GM12865 (cell line): ENCODE measurements at regions not wholly inside any gene's neighbourhood (a gene's known extent, or its start where the extent isn't known, plus 50 kb on each side); places are given as distances from the start of the nearest gene placed in this dataset.

ENCODE experiments used
- DNase-seq: peaks from one replicate; pipeline ENCODE4 v3.0.0; 2010; ENCODE audit warnings: low read depth
- H3K4me3 ChIP-seq: 2 replicates; pipeline ENCODE4 v1.5.1; 2011; ENCODE audit warnings: mild to moderate bottlenecking, low read depth, low read length, control low read depth
- CTCF ChIP-seq: IDR thresholded peaks from 2 replicates; pipeline ENCODE4 v1.5.1; 2011; ENCODE audit warnings: low read length, control low read depth, low read depth, inconsistent platforms; ENCODE audit not compliant: insufficient read depth; ENCODE audit errors: missing control alignments

- no peak overlapping the region for H3K4me3 ChIP-seq
- DNase-seq, result no peak
- no peak for TF ChIP-seq CTCF
Measured at GRCh38 chr10:108791030-108791429, 1132.3 kb downstream of the XPNPEP1 start.

GRCh38 chr10:108789919-108790318, 1133.4 kb downstream of the XPNPEP1 start:
- no peak overlapping the region for H3K4me3 ChIP-seq
- TF ChIP-seq CTCF, result no peak
- peak; percentile 38 for DNase-seq

GRCh38 chr10:108789336-108789735, 1134.0 kb downstream of the XPNPEP1 start:
- no peak for TF ChIP-seq CTCF

GRCh38 chr10:108788891-108789290, 1134.4 kb downstream of the XPNPEP1 start:
- DNase-seq, result no peak
- no peak for TF ChIP-seq CTCF
- no peak overlapping the region for H3K4me3 ChIP-seq

More at GRCh38 chr10:108789336-108789735, 1134.0 kb downstream of the XPNPEP1 start:
- DNase-seq, result no peak
- H3K4me3 ChIP-seq, result no peak overlapping the region

- TF ChIP-seq CTCF, result no peak
- no peak for DNase-seq
- H3K4me3 ChIP-seq, result no peak overlapping the region
Measured at GRCh38 chr10:108787932-108788331, 1135.4 kb downstream of the XPNPEP1 start.

GRCh38 chr10:108785011-108785410, 1138.3 kb downstream of the XPNPEP1 start:
- TF ChIP-seq CTCF, result no peak
- DNase-seq, result no peak
- H3K4me3 ChIP-seq, result no peak overlapping the region

- no peak for DNase-seq
- no peak for TF ChIP-seq CTCF
- H3K4me3 ChIP-seq, result no peak overlapping the region
Measured at GRCh38 chr10:108784534-108784933, 1138.8 kb downstream of the XPNPEP1 start.
